ENCODE measurements at regions not wholly inside any gene's neighbourhood (a gene's known extent, or its start where the extent isn't known, plus 50 kb on each side); places are given as distances from the start of the nearest gene placed in this dataset.

- TF ChIP-seq, protein P1, sequence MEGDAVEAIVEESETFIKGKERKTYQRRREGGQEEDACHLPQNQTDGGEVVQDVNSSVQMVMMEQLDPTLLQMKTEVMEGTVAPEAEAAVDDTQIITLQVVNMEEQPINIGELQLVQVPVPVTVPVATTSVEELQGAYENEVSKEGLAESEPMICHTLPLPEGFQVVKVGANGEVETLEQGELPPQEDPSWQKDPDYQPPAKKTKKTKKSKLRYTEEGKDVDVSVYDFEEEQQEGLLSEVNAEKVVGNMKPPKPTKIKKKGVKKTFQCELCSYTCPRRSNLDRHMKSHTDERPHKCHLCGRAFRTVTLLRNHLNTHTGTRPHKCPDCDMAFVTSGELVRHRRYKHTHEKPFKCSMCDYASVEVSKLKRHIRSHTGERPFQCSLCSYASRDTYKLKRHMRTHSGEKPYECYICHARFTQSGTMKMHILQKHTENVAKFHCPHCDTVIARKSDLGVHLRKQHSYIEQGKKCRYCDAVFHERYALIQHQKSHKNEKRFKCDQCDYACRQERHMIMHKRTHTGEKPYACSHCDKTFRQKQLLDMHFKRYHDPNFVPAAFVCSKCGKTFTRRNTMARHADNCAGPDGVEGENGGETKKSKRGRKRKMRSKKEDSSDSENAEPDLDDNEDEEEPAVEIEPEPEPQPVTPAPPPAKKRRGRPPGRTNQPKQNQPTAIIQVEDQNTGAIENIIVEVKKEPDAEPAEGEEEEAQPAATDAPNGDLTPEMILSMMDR (IDR thresholded peaks at IDR 0.05) = no peak
- TF ChIP-seq EZH2 (IDR thresholded peaks at IDR 0.05; ENCODE audit: borderline replicate concordance, insufficient read depth, low read depth, low read length, poor library complexity, severe bottlenecking) = no peak
These were observed 119.3 kb upstream of the WWC1 start for GRCh38 chr5:168171901-168172759.
